ENCODE measurements at regions not wholly inside any gene's neighbourhood (a gene's known extent, or its start where the extent isn't known, plus 50 kb on each side); places are given as distances from the start of the nearest gene placed in this dataset.

GRCh38 chr4:105023668-105024055 lies 123.0 kb upstream of the TET2 start:
- H3K27me3 ChIP-seq = no peaks in the 10 kb centered on the region
- no peak overlapping the region for H3K4me3 ChIP-seq
- ATAC-seq = no peak
- H3K27ac ChIP-seq = no peak overlapping the region
- H3K9me3 ChIP-seq = peaks cover 0 to 24% (median 0%) of the 10 kb centered on the region in 3 donors
- TF ChIP-seq EP300 (IDR thresholded peaks at IDR 0.05) (no peak), CTCF (IDR thresholded peaks at IDR 0.05) (no peak), POLR2A (IDR thresholded peaks at IDR 0.05) (no peak)
- H3K4me1 ChIP-seq = no peaks in the 10 kb centered on the region
- H3K36me3 ChIP-seq = no peaks in the 10 kb centered on the region

DNA sequence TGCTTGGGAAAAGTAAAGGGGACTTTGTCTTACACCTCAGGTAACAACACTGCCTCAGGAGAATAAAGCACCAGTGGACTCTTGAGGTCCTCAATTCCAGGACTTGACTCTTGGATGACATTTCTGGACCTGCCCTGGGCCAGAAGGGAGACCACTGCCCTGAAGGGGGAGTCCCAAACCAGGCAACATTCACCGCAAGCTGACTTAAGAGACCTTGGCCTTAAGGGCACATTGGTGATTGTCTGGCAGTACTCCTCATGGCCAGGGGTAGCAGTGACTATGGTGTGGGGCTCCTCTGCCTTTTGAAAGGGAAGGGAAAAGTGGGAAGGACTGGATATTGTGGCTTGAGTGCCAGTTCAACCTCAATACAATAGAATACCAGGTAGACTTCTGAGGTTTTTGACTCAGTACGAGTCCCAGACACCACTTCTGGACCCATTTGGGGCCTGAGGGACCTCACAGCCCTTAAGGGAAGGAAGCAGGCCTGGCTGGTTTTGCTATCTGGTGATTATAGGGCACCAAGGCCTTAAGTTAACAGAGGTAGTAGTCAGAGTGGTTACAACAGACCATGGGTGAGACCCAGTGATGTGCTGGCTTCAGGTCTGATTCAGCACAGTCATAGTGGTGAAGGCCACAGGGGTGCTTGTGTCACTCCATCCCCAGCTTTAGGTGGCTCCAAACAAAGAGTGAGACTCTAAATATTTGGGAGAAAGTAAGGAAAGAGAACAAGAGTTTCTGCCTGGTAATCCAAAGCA lies 121.2 kb upstream of the TET2 start:
- 83% methylated on average over 2 of the region's 2 CpGs; no CpG with 5 or more reads in 1 of the 2 donors for WGBS, 2 donors (ENCODE audit: low coverage in 1 of 2)

GRCh38 chr4:105036991-105037390 lies 109.7 kb upstream of the TET2 start:
- ATAC-seq = no peak
- no peaks in the 10 kb centered on the region for H3K27me3 ChIP-seq
- H3K36me3 ChIP-seq = no peaks in the 10 kb centered on the region
- no peak overlapping the region for H3K4me3 ChIP-seq
- TF ChIP-seq POLR2A (IDR thresholded peaks at IDR 0.05) = no peak
- TF ChIP-seq POLR2AphosphoS5 (IDR thresholded peaks at IDR 0.05) = no peak
- no peak for TF ChIP-seq EP300 (IDR thresholded peaks at IDR 0.05)
- TF ChIP-seq CTCF (IDR thresholded peaks at IDR 0.05) = no peak
- peaks cover 0 to 17% (median 0%) of the 10 kb centered on the region in 3 donors for H3K9me3 ChIP-seq
- WGBS, 2 donors (ENCODE audit: low coverage in 1 of 2) = 73% methylated on average over 1 of the region's 1 CpG
- no peak overlapping the region for H3K27ac ChIP-seq
- H3K4me1 ChIP-seq = no peaks in the 10 kb centered on the region

More for the DNA sequence above, 121.2 kb upstream of the TET2 start:
- H3K4me3 ChIP-seq = no peak overlapping the region
- H3K36me3 ChIP-seq = no peaks in the 10 kb centered on the region
- H3K27ac ChIP-seq = no peak overlapping the region
- no peak for ATAC-seq
- TF ChIP-seq EP300 (IDR thresholded peaks at IDR 0.05) (no peak), CTCF (IDR thresholded peaks at IDR 0.05) (no peak), POLR2A (IDR thresholded peaks at IDR 0.05) (no peak), POLR2AphosphoS5 (IDR thresholded peaks at IDR 0.05) (no peak)
- no peaks in the 10 kb centered on the region for H3K4me1 ChIP-seq
- no peaks in the 10 kb centered on the region for H3K27me3 ChIP-seq
- peaks cover 0 to 24% (median 0%) of the 10 kb centered on the region in 3 donors for H3K9me3 ChIP-seq

DNA sequence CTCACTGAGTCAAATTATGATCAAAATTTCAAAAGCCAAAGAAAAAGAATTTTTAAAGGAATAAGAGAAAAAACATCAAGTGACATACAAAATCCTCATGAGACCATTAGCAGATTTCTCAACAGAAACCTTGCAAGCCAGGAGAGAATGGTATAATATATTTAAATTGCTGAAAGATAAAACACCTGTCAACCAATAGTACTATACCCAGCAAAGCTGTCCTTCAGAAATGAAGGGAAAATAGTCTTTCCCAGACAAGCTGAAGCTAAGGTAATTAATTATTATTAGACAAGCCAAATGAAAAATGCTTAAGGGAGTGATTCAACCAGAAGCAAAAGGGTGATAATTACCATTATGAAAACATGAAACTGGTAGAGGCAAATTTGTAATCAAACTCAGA lies 104.2 kb upstream of the TET2 start:
- no peaks in the 10 kb centered on the region for H3K27me3 ChIP-seq
- no peak overlapping the region for H3K27ac ChIP-seq
- no peak for ATAC-seq
- no peaks in the 10 kb centered on the region for H3K36me3 ChIP-seq
- peaks cover 0 to 23% (median 0%) of the 10 kb centered on the region in 3 donors for H3K9me3 ChIP-seq
- no peaks in the 10 kb centered on the region for H3K4me1 ChIP-seq
- TF ChIP-seq POLR2AphosphoS5 (IDR thresholded peaks at IDR 0.05) = no peak
- no peak for TF ChIP-seq POLR2A (IDR thresholded peaks at IDR 0.05)
- no peak for TF ChIP-seq EP300 (IDR thresholded peaks at IDR 0.05)
- TF ChIP-seq CTCF (IDR thresholded peaks at IDR 0.05) = no peak
- H3K4me3 ChIP-seq = no peak overlapping the region

GRCh38 chr4:105050896-105051295 lies 95.8 kb upstream of the TET2 start:
- TF ChIP-seq POLR2A (IDR thresholded peaks at IDR 0.05) = no peak
- TF ChIP-seq CTCF (IDR thresholded peaks at IDR 0.05) = no peak
- TF ChIP-seq EP300 (IDR thresholded peaks at IDR 0.05) = no peak
- no peak for TF ChIP-seq POLR2AphosphoS5 (IDR thresholded peaks at IDR 0.05)
- Histone ChIP-seq H3K36me3 (no peaks in the 10 kb centered on the region), H3K27me3 (peaks cover 3% of the 10 kb centered on the region), H3K4me1 (no peaks in the 10 kb centered on the region), H3K9me3 (peaks cover 0 to 14% (median 0%) of the 10 kb centered on the region in 3 donors), H3K4me3 (no peak overlapping the region), H3K27ac (no peak overlapping the region)
- WGBS, 2 donors (ENCODE audit: low coverage in 1 of 2) = 30 to 90% methylated on average over 2 of the region's 2 CpGs
- ATAC-seq = no peak
